ENCODE measurements at regions not wholly inside any gene's neighbourhood (a gene's known extent, or its start where the extent isn't known, plus 50 kb on each side); places are given as distances from the start of the nearest gene placed in this dataset.
A peak's percentile ranks its signal among the peaks of the same experiment; 100 is the strongest.
"Not testable (repeated sequence)": the region's sequence is repeated elsewhere in the genome, so short reads cannot be mapped to it uniquely, and the experiment has no call there.

DNA sequence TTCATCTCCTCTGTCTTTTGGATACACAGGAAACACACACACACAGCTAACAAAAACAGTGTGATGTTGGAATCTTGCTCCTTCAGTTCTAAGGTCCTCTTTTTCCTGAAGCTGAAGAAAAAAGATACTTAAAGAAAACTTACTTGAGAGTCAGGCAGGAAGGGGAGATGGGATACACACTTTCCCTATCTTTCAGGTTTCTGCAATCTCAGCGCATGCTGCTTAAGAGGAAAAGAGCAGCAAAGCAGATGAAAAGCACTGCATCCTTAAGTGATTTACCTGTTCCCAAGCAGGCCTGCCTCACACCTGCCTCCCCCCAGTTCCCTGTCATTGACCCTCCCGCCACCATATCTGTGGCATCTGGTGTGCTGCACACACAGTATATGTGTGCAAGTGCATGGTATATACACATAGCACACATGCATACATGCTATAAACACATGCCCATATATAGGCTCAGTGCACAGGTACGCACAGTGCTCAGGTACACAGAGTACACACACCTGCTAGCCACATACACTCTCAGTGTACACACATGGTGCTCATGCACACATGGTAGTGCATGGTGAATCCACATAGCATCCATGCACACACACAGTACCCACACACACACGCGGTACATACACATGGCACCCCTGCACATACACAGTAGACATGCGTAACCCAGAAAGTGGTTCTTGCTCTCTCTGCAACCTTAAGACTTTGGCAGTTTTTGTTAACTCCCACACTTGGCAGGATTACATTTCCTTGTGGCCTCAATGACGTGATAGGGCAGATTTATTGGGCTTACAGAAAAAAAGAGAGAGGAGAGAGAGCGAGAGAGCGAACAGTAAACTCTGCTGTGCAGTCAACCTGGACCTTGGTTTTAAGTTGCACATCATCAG is 166.9 kb downstream of the TOMM20 start:
- H3K36me3 ChIP-seq (ENCODE audit: insufficient read depth, low read length): no peaks in the 10 kb centered on the region
- H3K9ac ChIP-seq (ENCODE audit: low read depth, low read length): no peak overlapping the region
- peaks cover 38% of the 10 kb centered on the region; the same call in 1 of the 2 replicates for H3K4me1 ChIP-seq (ENCODE audit: insufficient read depth, low read length)
- no peaks in the 10 kb centered on the region for H3K9me3 ChIP-seq (ENCODE audit: control insufficient read depth, insufficient read depth, low read length)

DNA sequence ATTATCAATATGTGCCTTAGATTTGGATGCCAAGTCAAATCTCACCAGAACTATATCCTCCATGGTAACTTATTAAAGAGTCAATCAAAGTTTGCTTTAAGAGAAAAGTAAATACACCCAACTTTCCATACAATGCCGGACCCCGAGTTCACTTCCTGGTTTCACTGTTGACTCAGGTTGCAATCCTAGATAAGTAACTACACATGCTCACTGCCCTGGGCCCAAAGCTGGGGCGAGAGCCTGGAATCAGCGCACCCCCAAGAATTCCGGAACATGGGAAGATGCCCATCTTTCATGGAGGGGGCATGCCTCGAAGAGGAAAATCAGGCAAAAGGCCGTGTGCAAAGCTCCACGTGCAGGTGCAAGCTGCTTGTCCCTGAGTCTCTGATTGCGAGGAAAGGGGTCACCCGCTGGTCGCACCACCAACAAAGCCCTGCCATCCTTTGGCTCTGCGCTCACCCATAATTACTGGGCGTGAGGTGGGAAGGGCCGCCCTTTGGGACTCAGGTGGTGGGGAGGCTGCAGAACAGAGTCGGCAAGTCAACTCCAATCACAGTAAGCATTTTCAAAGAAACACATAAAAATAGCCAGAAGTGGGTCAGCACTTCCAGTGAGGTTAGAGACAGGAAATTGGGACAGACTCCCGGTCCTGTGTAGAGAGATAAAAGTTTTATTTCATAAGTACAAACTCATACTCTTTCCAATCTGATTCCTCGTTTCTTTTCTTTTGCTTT is 167.7 kb downstream of the TOMM20 start:
- Histone ChIP-seq H3K9ac (ENCODE audit: low read depth, low read length) (no peak overlapping the region), H3K4me1 (ENCODE audit: insufficient read depth, low read length) (peaks cover 45% of the 10 kb centered on the region), H3K36me3 (ENCODE audit: insufficient read depth, low read length) (no peaks in the 10 kb centered on the region), H3K9me3 (ENCODE audit: control insufficient read depth, insufficient read depth, low read length) (no peaks in the 10 kb centered on the region)

DNA sequence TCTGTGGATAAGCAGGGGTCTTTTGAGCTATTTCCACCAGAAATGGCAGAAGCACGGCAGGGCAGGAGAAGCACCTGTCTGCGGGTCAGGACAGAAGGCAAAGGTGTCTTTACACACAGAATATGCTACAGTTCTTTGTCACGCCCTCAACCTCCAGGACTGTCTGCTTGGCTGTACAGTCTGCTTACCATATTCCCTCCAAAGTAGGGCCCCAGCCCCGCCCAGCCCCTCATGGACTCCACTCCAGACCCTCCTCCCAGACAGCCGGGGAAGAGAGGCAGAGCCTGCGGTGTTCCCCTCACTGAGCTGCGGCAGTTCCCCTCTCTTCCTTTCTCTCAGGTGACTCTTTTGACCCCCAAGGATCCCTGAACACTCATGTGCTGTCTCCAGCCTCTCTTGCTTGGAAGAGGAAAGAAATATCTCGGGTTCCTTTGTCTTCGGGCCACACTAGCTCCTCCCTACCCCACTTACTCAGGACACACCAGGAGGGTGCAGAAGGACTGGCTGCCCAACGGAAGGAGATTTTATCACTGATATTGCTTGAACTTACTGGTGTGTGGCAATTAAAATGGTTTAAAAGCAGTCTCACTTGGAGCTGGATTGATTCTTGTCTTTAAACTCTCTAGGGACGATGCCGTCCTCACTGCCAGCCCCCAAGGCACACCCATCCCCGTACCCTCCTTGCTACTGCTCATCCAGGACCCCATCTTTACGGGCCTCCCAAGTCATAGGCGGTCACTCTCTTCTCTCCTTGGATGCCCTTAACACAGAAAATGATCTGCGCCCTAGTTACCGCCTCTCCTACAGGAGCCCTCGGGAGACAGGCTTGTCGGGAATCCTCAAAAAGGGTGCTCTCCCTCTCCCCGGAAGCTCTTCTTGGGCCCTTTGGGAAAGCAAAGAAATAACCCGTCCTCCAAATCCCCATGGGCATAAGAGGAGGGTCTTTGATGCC is 169.7 kb downstream of the TOMM20 start:
- H3K4me1 ChIP-seq (ENCODE audit: insufficient read depth, low read length): peaks cover 57% of the 10 kb centered on the region
- H3K9ac ChIP-seq (ENCODE audit: low read depth, low read length): no peak overlapping the region

DNA sequence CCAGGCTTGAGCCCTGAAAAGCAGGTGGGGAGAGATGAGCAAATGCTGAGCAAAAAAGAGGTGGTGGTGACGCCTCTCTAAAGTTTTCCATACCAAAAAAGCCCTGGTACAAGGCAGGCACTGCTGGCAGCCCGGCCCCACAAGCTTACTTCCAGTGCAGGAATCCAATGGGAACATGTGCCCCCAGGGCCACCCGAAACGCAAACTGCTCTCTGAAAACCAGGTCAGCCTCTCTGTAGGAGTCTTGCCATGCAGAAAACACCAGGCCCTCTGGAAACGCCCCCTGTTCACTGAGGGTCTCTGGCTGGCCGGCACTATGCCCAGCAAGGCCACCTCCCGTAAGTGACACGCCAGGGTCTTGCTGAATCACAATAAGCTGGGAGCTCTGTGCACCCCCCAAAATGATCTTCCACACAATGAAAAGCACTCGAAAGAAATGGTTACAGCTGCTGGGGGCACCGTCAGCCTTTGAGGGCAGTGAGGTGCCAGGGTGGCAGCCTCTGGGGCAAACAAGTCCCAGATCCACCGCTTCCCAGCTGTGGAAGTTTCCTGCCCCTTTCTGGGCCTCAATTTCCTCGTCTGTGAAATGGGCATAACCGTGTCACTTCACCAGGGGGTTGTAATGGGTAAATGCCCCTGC is 170.5 kb downstream of the TOMM20 start:
- Histone ChIP-seq H3K36me3 (ENCODE audit: insufficient read depth, low read length) (no peaks in the 10 kb centered on the region), H3K9me3 (ENCODE audit: control insufficient read depth, insufficient read depth, low read length) (no peaks in the 10 kb centered on the region), H3K4me1 (ENCODE audit: insufficient read depth, low read length) (peaks cover 57% of the 10 kb centered on the region), H3K9ac (ENCODE audit: low read depth, low read length) (no peak overlapping the region; the same call in 1 of the 2 replicates)

More for the DNA sequence above, 169.7 kb downstream of the TOMM20 start:
- Histone ChIP-seq H3K9me3 (ENCODE audit: control insufficient read depth, insufficient read depth, low read length) (no peaks in the 10 kb centered on the region), H3K36me3 (ENCODE audit: insufficient read depth, low read length) (no peaks in the 10 kb centered on the region)

DNA sequence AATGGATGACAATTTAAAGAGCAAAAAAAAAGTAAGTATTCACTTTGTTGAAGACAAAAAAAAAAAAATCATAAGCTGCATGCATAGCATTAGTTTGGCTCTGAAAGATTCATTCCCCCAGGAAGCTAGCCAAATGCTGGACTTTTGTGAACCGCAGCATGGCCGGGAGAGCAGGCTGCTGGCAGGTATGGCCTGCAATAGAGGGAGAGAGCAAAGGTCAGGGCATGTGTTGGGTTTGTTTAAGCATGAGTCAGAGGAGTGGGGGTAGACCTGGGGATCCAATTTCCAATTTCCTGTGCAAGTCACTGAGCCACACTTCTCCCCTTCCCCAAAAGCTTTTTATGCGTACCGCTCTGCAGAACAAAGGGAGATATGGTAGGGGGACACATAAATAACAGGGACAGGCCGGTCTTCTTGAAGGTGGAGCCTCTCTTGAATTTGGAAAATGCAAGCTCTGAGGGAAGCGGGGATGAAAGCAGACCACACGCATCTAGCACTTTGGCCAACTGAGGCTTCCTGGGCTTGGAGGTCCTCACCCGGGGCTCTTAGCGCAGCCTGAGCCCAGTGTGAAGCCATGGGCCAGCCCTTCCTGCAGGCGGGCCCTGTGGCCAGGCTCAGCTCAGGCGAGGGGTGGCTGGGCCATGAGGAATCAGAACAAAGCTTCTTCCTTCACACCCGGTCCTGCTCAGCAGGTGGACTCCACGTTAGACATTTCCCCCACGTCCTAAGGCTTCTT is 171.1 kb downstream of the TOMM20 start:
- Histone ChIP-seq H3K9ac (ENCODE audit: low read depth, low read length) (peak overlapping the region; percentile 8; the same call in 1 of the 2 replicates), H3K4me1 (ENCODE audit: insufficient read depth, low read length) (peaks cover 53% of the 10 kb centered on the region), H3K36me3 (ENCODE audit: insufficient read depth, low read length) (no peaks in the 10 kb centered on the region), H3K9me3 (ENCODE audit: control insufficient read depth, insufficient read depth, low read length) (no peaks in the 10 kb centered on the region)

DNA sequence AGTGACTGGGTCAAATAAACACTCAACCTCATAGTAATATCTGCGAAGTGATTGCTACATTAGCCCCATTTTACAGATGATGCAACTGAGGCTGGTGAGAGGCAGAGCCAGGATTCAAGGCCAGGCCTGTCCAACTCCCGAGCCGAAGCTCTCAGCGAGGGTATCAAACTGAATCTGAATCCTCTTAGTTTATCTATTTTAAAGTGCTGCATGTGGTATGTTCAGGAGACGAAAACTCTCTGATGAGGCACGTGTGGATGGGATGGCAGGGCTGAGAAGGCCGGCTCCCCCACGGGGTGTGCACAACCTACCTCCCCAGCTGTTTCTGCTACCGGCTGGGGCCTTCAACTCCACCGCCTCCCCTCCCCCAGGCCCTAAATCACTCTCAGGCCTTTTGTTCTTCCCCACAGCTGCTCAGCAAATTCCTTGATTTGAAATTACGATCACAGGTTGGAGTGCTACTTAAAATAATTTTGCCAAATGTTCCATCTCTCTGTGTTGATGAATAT is 171.8 kb downstream of the TOMM20 start:
- no peak overlapping the region for H3K9ac ChIP-seq (ENCODE audit: low read depth, low read length)
- H3K9me3 ChIP-seq (ENCODE audit: control insufficient read depth, insufficient read depth, low read length): no peaks in the 10 kb centered on the region
- H3K4me1 ChIP-seq (ENCODE audit: insufficient read depth, low read length): peaks cover 47% of the 10 kb centered on the region
- no peaks in the 10 kb centered on the region for H3K36me3 ChIP-seq (ENCODE audit: insufficient read depth, low read length)

DNA sequence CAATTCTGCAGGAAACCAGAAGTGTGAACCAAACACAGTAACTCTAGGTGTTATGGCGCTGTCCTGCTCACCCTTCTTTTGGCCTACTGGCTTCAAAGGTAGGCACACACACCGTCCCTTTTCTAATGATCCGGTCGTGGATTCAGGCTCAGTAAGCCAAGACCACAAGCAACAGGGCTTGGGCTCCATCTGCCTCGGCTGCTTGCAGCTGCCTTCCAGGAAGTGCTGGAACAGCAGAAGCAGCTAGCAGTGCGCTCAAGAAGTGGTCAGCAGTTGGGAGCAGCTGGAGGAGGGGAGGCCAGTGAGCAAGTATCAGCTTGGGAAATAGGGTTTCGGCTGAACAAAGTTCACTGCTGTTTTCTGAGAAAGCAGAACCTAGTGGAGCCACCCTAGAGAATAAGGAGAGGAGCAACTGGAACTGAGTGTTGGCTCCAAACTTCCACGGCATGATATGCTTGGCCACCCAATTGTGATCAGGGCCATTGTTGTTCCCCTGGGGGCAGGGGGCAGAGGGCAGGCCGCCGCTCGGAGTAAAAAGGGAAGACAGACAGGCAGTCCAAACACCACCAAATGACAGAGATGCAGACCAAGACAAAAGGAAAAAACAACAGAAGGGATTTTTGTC is 173.4 kb downstream of the TOMM20 start:
- H3K9me3 ChIP-seq (ENCODE audit: control insufficient read depth, insufficient read depth, low read length): no peaks in the 10 kb centered on the region
- H3K4me1 ChIP-seq (ENCODE audit: insufficient read depth, low read length): peaks cover 42% of the 10 kb centered on the region
- no peaks in the 10 kb centered on the region for H3K36me3 ChIP-seq (ENCODE audit: insufficient read depth, low read length)
- no peak overlapping the region for H3K9ac ChIP-seq (ENCODE audit: low read depth, low read length)

DNA sequence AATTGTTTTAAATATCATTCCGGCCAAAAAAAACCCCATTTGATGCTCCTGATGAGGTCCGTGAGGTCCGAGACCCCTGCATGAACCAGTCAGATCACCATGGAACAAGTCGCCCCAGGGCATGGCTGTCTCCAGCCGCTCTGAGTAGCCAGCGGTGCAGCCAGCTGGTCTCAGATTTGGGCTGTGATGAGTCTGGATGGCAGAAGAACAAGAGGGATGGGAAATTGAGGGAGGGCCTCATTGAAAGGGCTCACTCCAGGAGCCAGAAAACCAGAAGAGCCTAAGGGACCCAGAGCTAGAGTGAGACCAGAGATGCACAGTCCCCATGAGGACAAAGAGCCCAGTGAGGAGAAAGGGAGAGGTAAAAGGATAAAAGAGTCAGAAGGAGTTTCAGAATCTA is 174.0 kb downstream of the TOMM20 start:
- no peaks in the 10 kb centered on the region for H3K36me3 ChIP-seq (ENCODE audit: insufficient read depth, low read length)
- H3K9me3 ChIP-seq (ENCODE audit: control insufficient read depth, insufficient read depth, low read length): peaks cover 3% of the 10 kb centered on the region; the same call in 1 of the 2 replicates
- H3K4me1 ChIP-seq (ENCODE audit: insufficient read depth, low read length): peaks cover 42% of the 10 kb centered on the region
- H3K9ac ChIP-seq (ENCODE audit: low read depth, low read length): no peak overlapping the region

DNA sequence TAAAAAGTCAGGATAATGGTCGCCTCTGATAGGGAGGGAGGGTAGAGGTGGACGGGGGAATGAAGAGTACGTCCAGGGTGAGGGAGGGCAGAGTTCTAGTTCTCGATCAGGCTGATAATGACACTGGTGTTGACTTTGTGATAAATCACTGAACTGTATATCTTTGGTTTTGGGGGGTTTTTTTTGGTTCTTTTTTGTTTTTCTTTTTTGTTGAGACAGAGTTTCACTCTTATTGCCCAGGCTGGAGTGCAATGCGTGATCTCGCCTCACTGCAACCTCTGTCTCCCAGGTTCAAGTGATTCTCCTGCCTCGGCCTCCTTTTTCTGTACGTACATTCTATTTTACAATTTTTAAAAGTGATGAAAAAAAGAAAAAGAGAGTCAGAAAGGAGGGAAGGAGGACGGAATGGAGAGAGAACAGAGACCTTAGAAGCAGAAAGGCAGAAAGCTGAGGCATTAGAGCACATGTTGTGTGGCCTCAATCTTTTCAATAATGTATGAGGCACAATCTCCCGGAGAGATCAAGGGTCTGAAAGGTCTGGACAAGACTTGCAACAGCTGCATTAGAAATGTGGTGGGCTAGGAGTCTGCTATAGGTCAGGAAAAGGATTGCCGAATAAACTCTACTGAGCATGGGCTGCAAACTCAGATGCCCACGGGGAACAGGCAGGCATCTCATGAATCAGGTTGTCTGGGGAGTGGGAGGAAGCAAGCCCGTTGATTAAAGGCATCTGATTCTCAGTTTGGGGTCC is 174.8 kb downstream of the TOMM20 start:
- Histone ChIP-seq H3K9ac (ENCODE audit: low read depth, low read length) (no peak overlapping the region), H3K36me3 (ENCODE audit: insufficient read depth, low read length) (no peaks in the 10 kb centered on the region), H3K9me3 (ENCODE audit: control insufficient read depth, insufficient read depth, low read length) (peaks cover 8% of the 10 kb centered on the region), H3K4me1 (ENCODE audit: insufficient read depth, low read length) (peaks cover 36% of the 10 kb centered on the region)

DNA sequence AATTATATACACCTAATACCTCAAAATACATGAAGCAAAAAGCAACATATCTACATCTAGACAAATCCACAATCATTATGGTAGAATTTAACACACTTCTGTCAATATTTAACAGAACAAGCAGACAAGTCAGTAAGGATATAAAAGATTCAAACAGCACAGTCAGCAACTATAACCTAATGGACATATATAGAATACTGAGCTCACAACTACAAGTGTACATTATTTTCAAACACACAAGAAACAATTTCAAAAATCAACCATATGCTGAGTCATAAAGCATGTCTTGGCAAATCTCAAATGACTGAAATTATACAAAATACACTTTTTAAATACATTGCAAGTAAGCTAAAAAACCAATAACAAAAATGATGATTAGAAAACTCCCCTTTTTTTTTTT is 178.0 kb downstream of the TOMM20 start:
- H3K9me3 ChIP-seq (ENCODE audit: control insufficient read depth, insufficient read depth, low read length): peaks cover 8% of the 10 kb centered on the region
- no peak overlapping the region for H3K9ac ChIP-seq (ENCODE audit: low read depth, low read length)
- no peaks in the 10 kb centered on the region for H3K36me3 ChIP-seq (ENCODE audit: insufficient read depth, low read length)
- peaks cover 8% of the 10 kb centered on the region for H3K4me1 ChIP-seq (ENCODE audit: insufficient read depth, low read length)

DNA sequence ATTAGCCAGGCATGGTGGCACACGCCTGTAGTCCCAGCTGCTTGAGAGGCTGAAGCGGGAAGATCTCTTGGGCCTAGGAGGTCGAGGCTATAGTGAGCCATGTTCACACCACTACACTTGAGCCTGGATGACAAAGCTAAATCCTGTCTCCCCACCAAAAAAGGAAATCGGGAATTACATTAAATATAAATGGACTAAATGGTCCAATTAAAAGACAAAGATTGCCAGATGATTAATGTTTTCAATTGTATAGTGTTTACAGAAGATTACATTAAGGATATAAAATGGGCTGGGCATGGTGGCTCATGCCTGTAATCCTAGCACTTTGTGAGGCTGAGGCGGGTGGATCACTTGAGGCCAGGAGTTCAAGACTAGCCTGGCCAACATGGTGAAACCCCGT is 179.1 kb downstream of the TOMM20 start:
- not testable (repeated sequence) for H3K36me3 ChIP-seq (ENCODE audit: insufficient read depth, low read length); H3K9me3 ChIP-seq (ENCODE audit: control insufficient read depth, insufficient read depth, low read length); H3K9ac ChIP-seq (ENCODE audit: low read depth, low read length); H3K4me1 ChIP-seq (ENCODE audit: insufficient read depth, low read length)
